A549 (cell line): ENCODE measurements at regions not wholly inside any gene's neighbourhood (a gene's known extent, or its start where the extent isn't known, plus 50 kb on each side); places are given as distances from the start of the nearest gene placed in this dataset.

Source experiments
- ATAC-seq, 2 experiments: fragments of 200-7000 bp in 1 of 2; fragments of >200 bp in 1 of 2; cut with Nextera tagmentation in 1 of 2; cut with Tn5 transposase in 1 of 2; 3 replicates each; pipeline versions ENCODE4 v1.8.0 to v1.9.1; 2018 to 2020; ENCODE audit warnings: mild to moderate bottlenecking in 1 of 2, moderate library complexity in 1 of 2
- CTCF ChIA-PET: fragments of 300-600 bp; sonication (Branson Sonifier 250); formaldehyde crosslinking; extraction: SDS; loops from one replicate; lab custom pipeline; 2021; ENCODE audit warnings: antibody characterized with exemption, inconsistent platforms; lab: Yijun Ruan, JAX
- POLR2A ChIA-PET: fragments of 350-600 bp; formaldehyde crosslinking; extraction: SDS; loops from one replicate; lab custom pipeline; 2021; ENCODE audit warnings: antibody characterized with exemption, inconsistent platforms; lab: Yijun Ruan, JAX
- DNase-seq, 2 experiments: peaks; one replicate each; pipeline versions ENCODE4 v3.0.0 to v3.0.0-alpha.2; 2011 to 2016; ENCODE audit warnings: low read depth in 1 of 2, low spot score in 1 of 2
- FAIRE-seq: peaks from 2 replicates; lab custom pipeline; 2011; peaks lifted over from hg19 to GRCh38; lab: Jason Lieb, UNC
- H3K27ac ChIP-seq, 2 experiments: fragments of >200 bp; sonication (Bioruptor Twin); formaldehyde crosslinking; 3 replicates each; pipeline ENCODE4 v1.5.1; 2016 to 2017
- H3K4me1 ChIP-seq: fragments of >200 bp; sonication (Bioruptor Twin); formaldehyde crosslinking; 3 replicates; pipeline ENCODE4 v1.6.1; 2016
- H3K4me2 ChIP-seq: fragments of >200 bp; sonication (Bioruptor Twin); formaldehyde crosslinking; 3 replicates; pipeline ENCODE4 v1.6.1; 2016
- H3K4me3 ChIP-seq: fragments of >200 bp; sonication (Bioruptor Twin); formaldehyde crosslinking; 3 replicates; pipeline ENCODE4 v1.5.1; 2016
- H3K9me3 ChIP-seq: fragments of >200 bp; sonication (Bioruptor Twin); formaldehyde crosslinking; 3 replicates; pipeline ENCODE4 v1.6.1; 2016
- BHLHE40 ChIP-seq: IDR thresholded peaks from 2 replicates; pipeline ENCODE4 v1.6.1; 2012; ENCODE audit warnings: low read depth, low read length, inconsistent platforms
- CBX2 ChIP-seq: fragments of 200-600 bp; sonication (generic); IDR thresholded peaks from 2 replicates; pipeline ENCODE4 v1.6.1; 2016; ENCODE audit warnings: low read depth, mild to moderate bottlenecking, borderline replicate concordance
- CHD2 ChIP-seq: fragments of 150-350 bp; IDR thresholded peaks from 2 replicates; pipeline ENCODE4 v1.6.1; 2014; ENCODE audit warnings: low read length; ENCODE audit not compliant: partially characterized antibody
- CHD4 ChIP-seq: fragments of 200-600 bp; sonication (generic); IDR thresholded peaks from 2 replicates; pipeline ENCODE4 v1.6.1; 2016; ENCODE audit warnings: antibody characterized with exemption, mild to moderate bottlenecking, borderline replicate concordance
- EHF ChIP-seq: fragments of 250-450 bp; sonication (Bioruptor Pico); IDR thresholded peaks from 2 replicates; pipeline ENCODE4 v1.5.0; 2020; ENCODE audit warnings: mild to moderate bottlenecking
- EHMT2 ChIP-seq: fragments of 200-600 bp; sonication (generic); IDR thresholded peaks from 2 replicates; pipeline ENCODE4 v1.6.1; 2016; ENCODE audit warnings: antibody characterized with exemption, low read depth, mild to moderate bottlenecking, moderate library complexity
- FOXS1 ChIP-seq: fragments of 250-450 bp; sonication (Bioruptor Pico); IDR thresholded peaks from 2 replicates; pipeline ENCODE4 v1.5.0; 2020; ENCODE audit warnings: mild to moderate bottlenecking, moderate library complexity
- HOXA7 ChIP-seq: fragments of 250-450 bp; sonication (Bioruptor Pico); IDR thresholded peaks from 2 replicates; pipeline ENCODE4 v1.5.0; 2020; ENCODE audit warnings: mild to moderate bottlenecking, moderate library complexity
- HOXB5 ChIP-seq: fragments of 250-450 bp; sonication (Bioruptor Pico); IDR thresholded peaks from 2 replicates; pipeline ENCODE4 v1.5.0; 2020; ENCODE audit warnings: mild to moderate bottlenecking, moderate library complexity
- KDM5A ChIP-seq: fragments of 200-600 bp; sonication (generic); IDR thresholded peaks from 2 replicates; pipeline ENCODE4 v1.6.1; 2016; ENCODE audit warnings: antibody characterized with exemption, mild to moderate bottlenecking
- MAX ChIP-seq: IDR thresholded peaks from 2 replicates; pipeline ENCODE4 v1.6.1; 2012
- NR3C1 ChIP-seq: fragments of >200 bp; sonication (Bioruptor Twin); formaldehyde crosslinking; IDR thresholded peaks from 3 replicates; pipeline ENCODE4 v1.6.1; 2017
- PBX3 ChIP-seq: IDR thresholded peaks from 2 replicates; pipeline ENCODE4 v1.6.1; 2012
- RARB ChIP-seq: fragments of 250-450 bp; sonication (Bioruptor Pico); IDR thresholded peaks from 2 replicates; pipeline ENCODE4 v1.8.0; 2021; ENCODE audit warnings: mild to moderate bottlenecking, moderate library complexity
- RFX5 ChIP-seq: fragments of 450-650 bp; IDR thresholded peaks from 2 replicates; pipeline ENCODE4 v1.7.1; 2014; ENCODE audit warnings: antibody characterized with exemption, mild to moderate bottlenecking, moderate library complexity
- TFCP2L1 ChIP-seq: fragments of 250-450 bp; sonication (Bioruptor Pico); IDR thresholded peaks from 2 replicates; pipeline ENCODE4 v1.5.0; 2021; ENCODE audit warnings: mild to moderate bottlenecking
- TP53 ChIP-seq: fragments of 250-450 bp; sonication (Bioruptor Pico); IDR thresholded peaks from 2 replicates; pipeline ENCODE4 v1.5.0; 2021; ENCODE audit warnings: mild to moderate bottlenecking, moderate library complexity
- USF2 ChIP-seq: fragments of 450-650 bp; IDR thresholded peaks from 2 replicates; pipeline ENCODE4 v1.6.1; 2014; ENCODE audit warnings: antibody characterized with exemption
- WGBS: methylation state at CpG from one replicate; pipeline ENCODE4 v1.1.6; 2017; ENCODE audit errors: missing lambda C conversion rate; 5-methylcytosine and 5-hydroxymethylcytosine counted together
- TF ChIP-seq, protein P1 (sequence below): fragments of >200 bp; sonication (Bioruptor Twin); formaldehyde crosslinking; IDR thresholded peaks from 3 replicates; pipeline ENCODE4 v1.6.1; 2016
- TF ChIP-seq, protein P2 (sequence below): fragments of >200 bp; sonication (Bioruptor Twin); formaldehyde crosslinking; IDR thresholded peaks from 3 replicates; pipeline ENCODE4 v1.5.1; 2016
- TF ChIP-seq, protein P3 (sequence below): fragments of 200-600 bp; sonication (generic); IDR thresholded peaks from 2 replicates; pipeline ENCODE4 v1.6.1; 2016; ENCODE audit warnings: antibody characterized with exemption, mild to moderate bottlenecking, moderate library complexity
- TF ChIP-seq, protein P4 (sequence below): fragments of 250-450 bp; sonication (Bioruptor Pico); IDR thresholded peaks from 2 replicates; pipeline ENCODE4 v1.5.0; 2021; ENCODE audit warnings: mild to moderate bottlenecking, moderate library complexity, borderline replicate concordance

GRCh38 chr12:76653342-76653741 lies 93.8 kb upstream of the OSBPL8 start:
- no peak for FAIRE-seq
- CTCF ChIA-PET, result no interaction called here
- Histone ChIP-seq H3K4me3 (no peak overlapping the region), H3K9me3 (no peaks in the 10 kb centered on the region), H3K4me2 (no peak overlapping the region), H3K4me1 (no peaks in the 10 kb centered on the region), H3K27ac (no peak overlapping the region)
- WGBS, result 15% methylated on average over 1 of the region's 1 CpG
- POLR2A ChIA-PET, result no interaction called here
- DNase-seq, result no peak
- ATAC-seq, result no peak
- TF ChIP-seq USF2 (no peak), RARB (no peak), PBX3 (no peak), FOXS1 (CRISPR knock-in tag) (no peak)
- TF ChIP-seq, protein P1, sequence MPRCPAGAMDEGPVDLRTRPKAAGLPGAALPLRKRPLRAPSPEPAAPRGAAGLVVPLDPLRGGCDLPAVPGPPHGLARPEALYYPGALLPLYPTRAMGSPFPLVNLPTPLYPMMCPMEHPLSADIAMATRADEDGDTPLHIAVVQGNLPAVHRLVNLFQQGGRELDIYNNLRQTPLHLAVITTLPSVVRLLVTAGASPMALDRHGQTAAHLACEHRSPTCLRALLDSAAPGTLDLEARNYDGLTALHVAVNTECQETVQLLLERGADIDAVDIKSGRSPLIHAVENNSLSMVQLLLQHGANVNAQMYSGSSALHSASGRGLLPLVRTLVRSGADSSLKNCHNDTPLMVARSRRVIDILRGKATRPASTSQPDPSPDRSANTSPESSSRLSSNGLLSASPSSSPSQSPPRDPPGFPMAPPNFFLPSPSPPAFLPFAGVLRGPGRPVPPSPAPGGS, result no peak
- TF ChIP-seq, protein P2, sequence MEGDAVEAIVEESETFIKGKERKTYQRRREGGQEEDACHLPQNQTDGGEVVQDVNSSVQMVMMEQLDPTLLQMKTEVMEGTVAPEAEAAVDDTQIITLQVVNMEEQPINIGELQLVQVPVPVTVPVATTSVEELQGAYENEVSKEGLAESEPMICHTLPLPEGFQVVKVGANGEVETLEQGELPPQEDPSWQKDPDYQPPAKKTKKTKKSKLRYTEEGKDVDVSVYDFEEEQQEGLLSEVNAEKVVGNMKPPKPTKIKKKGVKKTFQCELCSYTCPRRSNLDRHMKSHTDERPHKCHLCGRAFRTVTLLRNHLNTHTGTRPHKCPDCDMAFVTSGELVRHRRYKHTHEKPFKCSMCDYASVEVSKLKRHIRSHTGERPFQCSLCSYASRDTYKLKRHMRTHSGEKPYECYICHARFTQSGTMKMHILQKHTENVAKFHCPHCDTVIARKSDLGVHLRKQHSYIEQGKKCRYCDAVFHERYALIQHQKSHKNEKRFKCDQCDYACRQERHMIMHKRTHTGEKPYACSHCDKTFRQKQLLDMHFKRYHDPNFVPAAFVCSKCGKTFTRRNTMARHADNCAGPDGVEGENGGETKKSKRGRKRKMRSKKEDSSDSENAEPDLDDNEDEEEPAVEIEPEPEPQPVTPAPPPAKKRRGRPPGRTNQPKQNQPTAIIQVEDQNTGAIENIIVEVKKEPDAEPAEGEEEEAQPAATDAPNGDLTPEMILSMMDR, result no peak

DNA sequence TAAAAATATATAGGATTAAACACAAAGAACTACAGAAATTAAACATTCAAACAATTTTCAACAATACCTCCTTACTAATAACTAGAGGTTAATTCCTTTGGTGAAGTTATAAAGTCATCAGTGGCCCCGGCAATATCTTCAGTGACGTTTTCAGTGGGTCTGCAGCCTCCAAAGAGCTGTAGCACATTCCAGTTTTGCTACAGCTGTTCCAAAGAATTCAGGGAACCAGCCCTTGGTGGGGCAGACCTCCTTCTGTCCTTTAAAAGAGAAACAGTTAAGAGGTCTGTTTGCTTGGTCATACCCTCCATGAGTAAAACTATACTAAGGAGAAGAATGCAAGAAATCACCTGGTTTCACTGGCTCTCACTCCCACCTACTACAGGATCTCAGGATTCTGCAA lies 99.2 kb upstream of the ZDHHC17 start:
- Histone ChIP-seq H3K4me2 (no peak overlapping the region), H3K27ac (no peak overlapping the region), H3K4me1 (no peaks in the 10 kb centered on the region), H3K9me3 (no peaks in the 10 kb centered on the region), H3K4me3 (no peak overlapping the region)
- no peak for ATAC-seq
- ChIA-PET CTCF (no interaction called here), POLR2A (no interaction called here)
- no peak for FAIRE-seq
- 41% methylated on average over 2 of the region's 2 CpGs for WGBS
- TF ChIP-seq, protein P3, sequence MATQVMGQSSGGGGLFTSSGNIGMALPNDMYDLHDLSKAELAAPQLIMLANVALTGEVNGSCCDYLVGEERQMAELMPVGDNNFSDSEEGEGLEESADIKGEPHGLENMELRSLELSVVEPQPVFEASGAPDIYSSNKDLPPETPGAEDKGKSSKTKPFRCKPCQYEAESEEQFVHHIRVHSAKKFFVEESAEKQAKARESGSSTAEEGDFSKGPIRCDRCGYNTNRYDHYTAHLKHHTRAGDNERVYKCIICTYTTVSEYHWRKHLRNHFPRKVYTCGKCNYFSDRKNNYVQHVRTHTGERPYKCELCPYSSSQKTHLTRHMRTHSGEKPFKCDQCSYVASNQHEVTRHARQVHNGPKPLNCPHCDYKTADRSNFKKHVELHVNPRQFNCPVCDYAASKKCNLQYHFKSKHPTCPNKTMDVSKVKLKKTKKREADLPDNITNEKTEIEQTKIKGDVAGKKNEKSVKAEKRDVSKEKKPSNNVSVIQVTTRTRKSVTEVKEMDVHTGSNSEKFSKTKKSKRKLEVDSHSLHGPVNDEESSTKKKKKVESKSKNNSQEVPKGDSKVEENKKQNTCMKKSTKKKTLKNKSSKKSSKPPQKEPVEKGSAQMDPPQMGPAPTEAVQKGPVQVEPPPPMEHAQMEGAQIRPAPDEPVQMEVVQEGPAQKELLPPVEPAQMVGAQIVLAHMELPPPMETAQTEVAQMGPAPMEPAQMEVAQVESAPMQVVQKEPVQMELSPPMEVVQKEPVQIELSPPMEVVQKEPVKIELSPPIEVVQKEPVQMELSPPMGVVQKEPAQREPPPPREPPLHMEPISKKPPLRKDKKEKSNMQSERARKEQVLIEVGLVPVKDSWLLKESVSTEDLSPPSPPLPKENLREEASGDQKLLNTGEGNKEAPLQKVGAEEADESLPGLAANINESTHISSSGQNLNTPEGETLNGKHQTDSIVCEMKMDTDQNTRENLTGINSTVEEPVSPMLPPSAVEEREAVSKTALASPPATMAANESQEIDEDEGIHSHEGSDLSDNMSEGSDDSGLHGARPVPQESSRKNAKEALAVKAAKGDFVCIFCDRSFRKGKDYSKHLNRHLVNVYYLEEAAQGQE, result no peak
- TF ChIP-seq PBX3 (no peak), HOXA7 (CRISPR knock-in tag) (no peak), TP53 (no peak), HOXB5 (CRISPR knock-in tag) (no peak), KDM5A (no peak), RFX5 (no peak), MAX (no peak), NR3C1 (no peak), EHF (CRISPR knock-in tag) (no peak), CHD2 (no peak), CHD4 (no peak), TFCP2L1 (CRISPR knock-in tag) (no peak), BHLHE40 (no peak), CBX2 (no peak), EHMT2 (no peak)
- TF ChIP-seq, protein P4, sequence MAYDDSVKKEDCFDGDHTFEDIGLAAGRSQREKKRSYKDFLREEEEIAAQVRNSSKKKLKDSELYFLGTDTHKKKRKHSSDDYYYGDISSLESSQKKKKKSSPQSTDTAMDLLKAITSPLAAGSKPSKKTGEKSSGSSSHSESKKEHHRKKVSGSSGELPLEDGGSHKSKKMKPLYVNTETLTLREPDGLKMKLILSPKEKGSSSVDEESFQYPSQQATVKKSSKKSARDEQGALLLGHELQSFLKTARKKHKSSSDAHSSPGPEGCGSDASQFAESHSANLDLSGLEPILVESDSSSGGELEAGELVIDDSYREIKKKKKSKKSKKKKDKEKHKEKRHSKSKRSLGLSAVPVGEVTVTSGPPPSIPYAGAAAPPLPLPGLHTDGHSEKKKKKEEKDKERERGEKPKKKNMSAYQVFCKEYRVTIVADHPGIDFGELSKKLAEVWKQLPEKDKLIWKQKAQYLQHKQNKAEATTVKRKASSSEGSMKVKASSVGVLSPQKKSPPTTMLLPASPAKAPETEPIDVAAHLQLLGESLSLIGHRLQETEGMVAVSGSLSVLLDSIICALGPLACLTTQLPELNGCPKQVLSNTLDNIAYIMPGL, result no peak
- DNase-seq, result no peak
